Transverse colon (tissue), 4 donors: ENCODE measurements at regions not wholly inside any gene's neighbourhood (a gene's known extent, or its start where the extent isn't known, plus 50 kb on each side); places are given as distances from the start of the nearest gene placed in this dataset.
"Not testable (repeated sequence)": the region's sequence is repeated elsewhere in the genome, so short reads cannot be mapped to it uniquely, and the experiment has no call there.

ENCODE experiments used
- DNase-seq: peaks from one replicate; pipeline ENCODE4 v3.0.0-alpha.2; 2019
- H3K27ac ChIP-seq, 4 donors: fragments of 200-600 bp; sonication (generic); 2 replicates each; pipeline ENCODE4 v1.5.1; 2016 to 2018; ENCODE audit warnings: inconsistent platforms in 4 of 4
- H3K27me3 ChIP-seq: fragments of 200-600 bp; sonication (generic); 2 replicates; pipeline ENCODE4 v1.5.1; 2017; ENCODE audit warnings: inconsistent platforms
- H3K36me3 ChIP-seq, 4 donors: fragments of 200-600 bp; sonication (generic); 2 replicates each; pipeline ENCODE4 v1.5.1; 2017 to 2019; ENCODE audit warnings: inconsistent platforms in 4 of 4
- H3K4me1 ChIP-seq, 4 donors: fragments of 200-600 bp; sonication (generic); 2 replicates each; pipeline ENCODE4 v1.5.1; 2017 to 2020; ENCODE audit warnings: inconsistent platforms in 4 of 4
- H3K4me3 ChIP-seq, 4 donors: fragments of 200-600 bp; sonication (generic); 1 replicate in 1 of 4; 2 replicates in 3 of 4; pipeline versions ENCODE4 v1.5.1 to v1.6.1; 2017 to 2019; ENCODE audit warnings: inconsistent platforms in 4 of 4
- H3K9me3 ChIP-seq, 2 donors: fragments of 200-600 bp; sonication (generic); 2 replicates each; pipeline ENCODE4 v1.5.1; 2017 to 2019; ENCODE audit warnings: inconsistent platforms in 2 of 2
- EP300 ChIP-seq: sonication (generic); formaldehyde crosslinking; IDR thresholded peaks from one replicate; pipeline ENCODE4 v1.6.1; 2017; ENCODE audit warnings: antibody characterized with exemption, low read depth
- POLR2A ChIP-seq: fragments of 450-650 bp; IDR thresholded peaks from one replicate; pipeline ENCODE4 v1.6.1; 2016; ENCODE audit warnings: antibody characterized with exemption, mild to moderate bottlenecking, moderate library complexity
- POLR2AphosphoS5 ChIP-seq, 3 donors: sonication (generic); formaldehyde crosslinking; IDR thresholded peaks; one replicate each; pipeline ENCODE4 v1.6.1; 2016; ENCODE audit warnings: antibody characterized with exemption in 3 of 3
- WGBS, 2 donors: methylation state at CpG; one replicate each; pipeline ENCODE4 v1.1.5; 2018; ENCODE audit warnings: low coverage in 1 of 2; 5-methylcytosine and 5-hydroxymethylcytosine counted together
- in situ Hi-C, 4 donors: fragments of 200-750 bp; cut with MboI; loops; one replicate each; pipeline versions ENCODE4 v1.15.0 to v1.15.1; 2017; ENCODE audit warnings: low sequenced_read_pairs in 3 of 4, low pct_ligation_motif_present in 1 of 4, low pct_unique_long_range_greater_than_20kb in 1 of 4
- intact Hi-C: fragments of 100-400 bp; cut with DNase I; formaldehyde crosslinking; loops from one replicate; pipeline ENCODE4 v1.15.1; 2023; ENCODE audit warnings: low total_unique reads
- TF ChIP-seq, protein P1 (sequence below), 5 experiments: fragments of 200-600 bp in 3 of 5; fragments of 450-650 bp in 2 of 5; sonication (generic) in 3 of 5; IDR thresholded peaks; 1 replicate in 2 of 5; 2 replicates in 3 of 5; pipeline ENCODE4 v1.5.1; 2016 to 2017; ENCODE audit warnings: antibody characterized with exemption in 5 of 5, inconsistent platforms in 3 of 5, mild to moderate bottlenecking in 2 of 5, moderate library complexity in 1 of 5

DNA sequence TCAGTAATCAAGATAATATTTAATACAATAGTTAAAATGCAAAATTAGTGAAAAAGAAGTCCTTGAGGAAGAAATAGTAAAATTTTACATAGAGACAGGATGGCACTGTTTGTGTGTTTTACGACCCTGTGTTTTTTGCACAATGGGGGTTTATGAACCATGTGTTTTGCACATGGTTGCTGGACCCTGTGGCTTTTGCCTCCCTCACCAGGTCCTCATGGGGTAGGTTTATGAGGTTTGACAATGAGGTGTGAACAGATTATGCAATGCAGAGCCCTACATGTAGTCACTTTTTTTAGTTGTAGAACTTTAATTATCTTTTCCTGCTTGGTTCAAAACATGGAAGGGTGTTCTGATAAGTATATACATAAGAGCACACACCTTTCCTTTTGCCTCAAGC lies 366.3 kb upstream of the FAR2 start:
- H3K4me3 ChIP-seq, result no peak overlapping the region
- WGBS, 2 donors, result 64 to 74% methylated on average over 1 of the region's 1 CpG
- H3K27ac ChIP-seq, result no peak overlapping the region
- no peaks in the 10 kb centered on the region for H3K4me1 ChIP-seq
- TF ChIP-seq POLR2A, result no peak
- TF ChIP-seq, protein P1, sequence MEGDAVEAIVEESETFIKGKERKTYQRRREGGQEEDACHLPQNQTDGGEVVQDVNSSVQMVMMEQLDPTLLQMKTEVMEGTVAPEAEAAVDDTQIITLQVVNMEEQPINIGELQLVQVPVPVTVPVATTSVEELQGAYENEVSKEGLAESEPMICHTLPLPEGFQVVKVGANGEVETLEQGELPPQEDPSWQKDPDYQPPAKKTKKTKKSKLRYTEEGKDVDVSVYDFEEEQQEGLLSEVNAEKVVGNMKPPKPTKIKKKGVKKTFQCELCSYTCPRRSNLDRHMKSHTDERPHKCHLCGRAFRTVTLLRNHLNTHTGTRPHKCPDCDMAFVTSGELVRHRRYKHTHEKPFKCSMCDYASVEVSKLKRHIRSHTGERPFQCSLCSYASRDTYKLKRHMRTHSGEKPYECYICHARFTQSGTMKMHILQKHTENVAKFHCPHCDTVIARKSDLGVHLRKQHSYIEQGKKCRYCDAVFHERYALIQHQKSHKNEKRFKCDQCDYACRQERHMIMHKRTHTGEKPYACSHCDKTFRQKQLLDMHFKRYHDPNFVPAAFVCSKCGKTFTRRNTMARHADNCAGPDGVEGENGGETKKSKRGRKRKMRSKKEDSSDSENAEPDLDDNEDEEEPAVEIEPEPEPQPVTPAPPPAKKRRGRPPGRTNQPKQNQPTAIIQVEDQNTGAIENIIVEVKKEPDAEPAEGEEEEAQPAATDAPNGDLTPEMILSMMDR (IDR thresholded peaks at IDR 0.05), result no peak
- TF ChIP-seq EP300, result no peak
- H3K27me3 ChIP-seq, result no peaks in the 10 kb centered on the region
- H3K9me3 ChIP-seq, result no peaks in the 10 kb centered on the region
- no peak for DNase-seq
- H3K36me3 ChIP-seq, result no peaks in the 10 kb centered on the region
- in situ Hi-C loops, result no loop called here
- intact Hi-C loops, result no loop called here

DNA sequence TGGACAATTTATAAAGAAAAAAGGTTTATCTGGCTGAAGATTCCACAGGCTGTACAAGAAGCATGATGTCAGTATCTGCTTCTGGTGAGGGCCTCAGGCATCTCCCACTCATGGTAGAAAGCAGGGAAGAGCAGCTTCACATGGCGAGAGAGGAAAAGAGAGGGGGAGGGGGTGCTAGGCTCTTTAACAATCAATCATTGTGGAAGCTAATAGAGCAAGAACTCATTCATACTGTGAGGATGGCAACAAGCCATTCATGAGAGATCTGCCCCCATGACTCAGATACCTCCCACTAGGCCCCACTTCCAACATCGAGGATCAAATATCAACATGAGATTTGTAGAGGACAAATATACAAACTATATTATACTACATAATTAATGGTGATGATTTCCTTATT lies 361.9 kb upstream of the FAR2 start:
- no peaks in the 10 kb centered on the region for H3K27me3 ChIP-seq
- DNase-seq, result no peak
- H3K9me3 ChIP-seq, result no peaks in the 10 kb centered on the region
- intact Hi-C loops (no loop called here), in situ Hi-C loops (no loop called here)
- 85 to 100% methylated on average over 1 to 2 of the region's 2 CpGs for WGBS, 2 donors
- H3K36me3 ChIP-seq, result no peaks in the 10 kb centered on the region
- no peak overlapping the region for H3K4me3 ChIP-seq
- TF ChIP-seq, protein P1 (IDR thresholded peaks at IDR 0.05), result no peak
- TF ChIP-seq POLR2A (no peak), EP300 (no peak), POLR2AphosphoS5 (IDR thresholded peaks at IDR 0.05) (no peak)
- no peak overlapping the region for H3K27ac ChIP-seq
- H3K4me1 ChIP-seq, result no peaks in the 10 kb centered on the region

DNA sequence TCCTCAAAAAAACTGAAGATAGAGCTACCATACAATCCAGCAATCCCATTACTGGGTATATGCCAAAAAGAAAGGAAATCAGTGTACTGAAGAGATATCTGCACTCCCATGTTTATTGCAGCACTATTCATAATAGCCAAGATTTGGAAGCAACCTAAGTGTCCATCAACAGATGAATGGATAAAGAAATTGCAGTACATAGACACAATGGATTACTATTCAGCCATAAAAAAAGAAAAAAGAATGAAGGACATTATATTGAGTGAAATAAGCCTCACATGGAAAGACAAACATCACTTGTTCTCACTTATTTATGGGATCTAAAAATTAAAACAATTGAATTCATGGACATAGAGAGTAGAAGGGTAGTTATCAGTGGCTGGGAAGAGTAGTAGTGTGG lies 360.8 kb upstream of the FAR2 start:
- H3K36me3 ChIP-seq, H3K4me3 ChIP-seq, intact Hi-C loops, H3K27ac ChIP-seq, DNase-seq, in situ Hi-C loops, H3K9me3 ChIP-seq, H3K4me1 ChIP-seq, H3K27me3 ChIP-seq: not testable (repeated sequence)

DNA sequence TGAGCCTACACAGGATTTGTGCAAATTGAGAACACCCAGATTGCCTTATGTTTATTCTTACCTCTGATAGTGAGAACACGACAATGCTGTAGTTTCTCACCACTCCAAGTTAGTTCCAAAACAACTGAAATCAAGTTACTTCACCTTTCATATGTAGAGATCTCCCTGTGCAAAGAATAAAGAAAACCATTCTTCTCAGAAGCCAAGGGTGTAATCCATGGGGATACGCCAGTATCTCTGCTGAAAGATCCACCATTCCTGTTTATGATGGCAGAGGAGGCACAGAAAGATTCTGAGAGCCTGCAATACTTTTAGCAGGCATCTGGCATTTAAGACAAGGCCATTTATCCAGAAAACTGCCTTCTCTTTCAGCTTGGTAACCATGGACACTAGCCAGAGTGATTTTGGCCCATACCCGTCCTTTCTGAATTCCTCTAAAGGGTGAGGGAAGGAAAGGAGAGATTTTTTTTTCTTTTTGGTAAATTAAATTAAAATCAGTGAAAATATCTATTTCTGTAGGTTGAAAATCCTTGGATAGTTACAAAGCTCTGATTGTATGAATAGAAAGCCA lies 355.4 kb upstream of the FAR2 start:
- Histone ChIP-seq H3K4me3 (no peak overlapping the region), H3K27me3 (no peaks in the 10 kb centered on the region), H3K4me1 (no peaks in the 10 kb centered on the region), H3K27ac (no peak overlapping the region), H3K9me3 (no peaks in the 10 kb centered on the region), H3K36me3 (no peaks in the 10 kb centered on the region)
- 74 to 84% methylated on average over 3 of the region's 3 CpGs for WGBS, 2 donors
- in situ Hi-C loops (no loop called here), intact Hi-C loops (no loop called here)
- DNase-seq, result no peak
- TF ChIP-seq EP300 (no peak), POLR2A (no peak), POLR2AphosphoS5 (IDR thresholded peaks at IDR 0.05) (no peak)
- TF ChIP-seq, protein P1 (IDR thresholded peaks at IDR 0.05), result no peak

DNA sequence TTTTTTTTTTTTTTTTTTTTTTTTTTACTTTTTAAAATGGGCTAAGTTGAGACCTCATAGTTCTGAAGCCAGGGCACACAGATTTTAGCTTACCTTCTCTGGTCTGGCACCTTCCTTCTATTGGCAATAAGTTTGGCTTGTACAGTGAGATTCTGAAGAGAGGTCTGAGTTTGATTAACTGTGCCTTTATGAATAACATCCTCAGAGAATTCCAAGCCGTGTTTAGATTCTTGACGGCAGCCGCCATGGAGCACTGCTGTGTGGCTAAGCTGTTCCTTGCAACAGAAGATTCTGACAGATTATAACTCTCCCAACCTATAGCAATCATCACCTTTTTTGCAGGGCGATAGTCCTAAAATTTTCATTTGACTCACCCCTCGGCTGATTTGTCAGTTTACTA lies 354.9 kb upstream of the FAR2 start:
- H3K27ac ChIP-seq, result no peak overlapping the region
- no peaks in the 10 kb centered on the region for H3K36me3 ChIP-seq
- no peaks in the 10 kb centered on the region for H3K27me3 ChIP-seq
- in situ Hi-C loops (no loop called here), intact Hi-C loops (no loop called here)
- H3K9me3 ChIP-seq, result no peaks in the 10 kb centered on the region
- no peak overlapping the region for H3K4me3 ChIP-seq
- TF ChIP-seq POLR2AphosphoS5 (IDR thresholded peaks at IDR 0.05) (no peak), EP300 (no peak), POLR2A (no peak)
- TF ChIP-seq, protein P1 (IDR thresholded peaks at IDR 0.05), result no peak
- no peaks in the 10 kb centered on the region for H3K4me1 ChIP-seq
- 74 to 80% methylated on average over 2 to 5 of the region's 5 CpGs for WGBS, 2 donors
- no peak for DNase-seq
